Stomach (tissue), 4 donors: ENCODE measurements at regions not wholly inside any gene's neighbourhood (a gene's known extent, or its start where the extent isn't known, plus 50 kb on each side); places are given as distances from the start of the nearest gene placed in this dataset.

Source experiments
- CTCF ChIP-seq, 7 experiments: fragments of 450-650 bp in 4 of 7; fragments of 200-600 bp in 3 of 7; sonication (generic) in 3 of 7; IDR thresholded peaks; one replicate each; pipeline ENCODE4 v1.5.1; 2016 to 2019; ENCODE audit warnings: antibody characterized with exemption in 7 of 7, control low read depth in 2 of 7, mild to moderate bottlenecking in 1 of 7
- EP300 ChIP-seq: sonication (generic); formaldehyde crosslinking; IDR thresholded peaks from one replicate; pipeline ENCODE4 v1.6.1; 2017; ENCODE audit warnings: antibody characterized with exemption
- POLR2A ChIP-seq, 4 donors: fragments of 450-650 bp; IDR thresholded peaks; one replicate each; pipeline ENCODE4 v1.6.1; 2016; ENCODE audit warnings: antibody characterized with exemption in 4 of 4, control low read depth in 2 of 4, mild to moderate bottlenecking in 1 of 4, moderate library complexity in 1 of 4
- POLR2AphosphoS5 ChIP-seq, 3 donors: sonication (generic); formaldehyde crosslinking; IDR thresholded peaks; one replicate each; pipeline ENCODE4 v1.6.1; 2016; ENCODE audit warnings: antibody characterized with exemption in 3 of 3

DNA sequence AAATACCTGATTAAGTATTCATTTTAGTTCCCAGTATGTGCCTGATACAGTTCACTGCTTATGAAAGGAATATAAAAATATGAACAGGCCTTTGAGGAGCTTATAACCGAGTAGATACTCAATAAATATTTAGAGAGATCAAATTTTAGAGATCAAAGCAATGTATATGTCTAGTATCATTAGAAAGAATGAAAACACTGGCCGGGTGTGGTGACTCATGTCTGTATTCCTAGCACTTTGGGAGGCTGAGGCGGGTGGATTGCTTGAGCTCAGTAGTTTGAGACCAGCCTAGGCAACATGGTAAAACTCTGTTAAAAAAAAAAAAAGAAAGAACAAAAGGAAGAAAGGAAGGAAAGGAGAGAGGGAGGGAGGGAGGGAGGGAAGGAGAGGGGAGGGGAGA lies 113.2 kb upstream of the EEA1 start:
- TF ChIP-seq CTCF (IDR thresholded peaks at IDR 0.05), result no peak
- no peak for TF ChIP-seq POLR2A (IDR thresholded peaks at IDR 0.05)
- TF ChIP-seq EP300, result no peak
- TF ChIP-seq POLR2AphosphoS5 (IDR thresholded peaks at IDR 0.05), result no peak
